GM06990 (cell line): ENCODE measurements at regions not wholly inside any gene's neighbourhood (a gene's known extent, or its start where the extent isn't known, plus 50 kb on each side); places are given as distances from the start of the nearest gene placed in this dataset.

Source experiments
- DNase-seq: peaks from one replicate; pipeline ENCODE4 v3.0.0-alpha.2; 2011; ENCODE audit not compliant: insufficient read length; ENCODE audit errors: extremely low read depth
- H3K27me3 ChIP-seq: replicated peaks from 2 replicates; pipeline ENCODE4 v1.6.0; 2011; ENCODE audit warnings: low read length; ENCODE audit not compliant: control insufficient read depth, insufficient read depth
- H3K36me3 ChIP-seq: 2 replicates; pipeline ENCODE4 v1.5.1; 2011; ENCODE audit warnings: low read length; ENCODE audit not compliant: control insufficient read depth, insufficient read depth
- H3K4me3 ChIP-seq: replicated peaks from 2 replicates; pipeline ENCODE4 v1.5.1; 2011; ENCODE audit warnings: low read depth, mild to moderate bottlenecking, control low read depth, low read length
- TF ChIP-seq, protein P1 (sequence below): IDR thresholded peaks from 2 replicates; pipeline ENCODE4 v1.5.1; 2011; ENCODE audit warnings: low read length, control low read depth, mild to moderate bottlenecking, inconsistent platforms; ENCODE audit not compliant: insufficient read depth, poor library complexity, severe bottlenecking

DNA sequence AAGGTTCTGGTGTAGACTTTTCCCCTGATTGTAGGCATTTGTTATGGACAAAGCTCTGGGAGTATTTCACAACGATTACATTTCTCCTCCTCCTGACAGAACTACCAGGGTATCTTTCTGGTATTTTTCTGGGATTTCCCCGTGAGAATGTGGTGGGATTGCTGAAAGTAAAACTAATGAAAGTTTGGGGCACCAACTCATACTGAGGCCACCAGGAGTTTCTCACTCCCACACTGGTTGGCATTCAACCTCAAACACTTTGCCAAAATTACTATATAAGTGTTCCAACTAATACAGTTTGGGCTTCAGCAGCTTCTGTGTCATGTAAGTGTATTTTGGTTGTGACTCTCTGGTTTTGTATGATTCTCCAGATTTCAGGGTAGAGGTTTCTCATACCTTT lies 855.1 kb downstream of the GLUD2 start:
- TF ChIP-seq, protein P1, sequence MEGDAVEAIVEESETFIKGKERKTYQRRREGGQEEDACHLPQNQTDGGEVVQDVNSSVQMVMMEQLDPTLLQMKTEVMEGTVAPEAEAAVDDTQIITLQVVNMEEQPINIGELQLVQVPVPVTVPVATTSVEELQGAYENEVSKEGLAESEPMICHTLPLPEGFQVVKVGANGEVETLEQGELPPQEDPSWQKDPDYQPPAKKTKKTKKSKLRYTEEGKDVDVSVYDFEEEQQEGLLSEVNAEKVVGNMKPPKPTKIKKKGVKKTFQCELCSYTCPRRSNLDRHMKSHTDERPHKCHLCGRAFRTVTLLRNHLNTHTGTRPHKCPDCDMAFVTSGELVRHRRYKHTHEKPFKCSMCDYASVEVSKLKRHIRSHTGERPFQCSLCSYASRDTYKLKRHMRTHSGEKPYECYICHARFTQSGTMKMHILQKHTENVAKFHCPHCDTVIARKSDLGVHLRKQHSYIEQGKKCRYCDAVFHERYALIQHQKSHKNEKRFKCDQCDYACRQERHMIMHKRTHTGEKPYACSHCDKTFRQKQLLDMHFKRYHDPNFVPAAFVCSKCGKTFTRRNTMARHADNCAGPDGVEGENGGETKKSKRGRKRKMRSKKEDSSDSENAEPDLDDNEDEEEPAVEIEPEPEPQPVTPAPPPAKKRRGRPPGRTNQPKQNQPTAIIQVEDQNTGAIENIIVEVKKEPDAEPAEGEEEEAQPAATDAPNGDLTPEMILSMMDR = no peak
- Histone ChIP-seq H3K27me3 (no peaks in the 10 kb centered on the region), H3K4me3 (no peak overlapping the region), H3K36me3 (no peaks in the 10 kb centered on the region)
- DNase-seq = no peak

DNA sequence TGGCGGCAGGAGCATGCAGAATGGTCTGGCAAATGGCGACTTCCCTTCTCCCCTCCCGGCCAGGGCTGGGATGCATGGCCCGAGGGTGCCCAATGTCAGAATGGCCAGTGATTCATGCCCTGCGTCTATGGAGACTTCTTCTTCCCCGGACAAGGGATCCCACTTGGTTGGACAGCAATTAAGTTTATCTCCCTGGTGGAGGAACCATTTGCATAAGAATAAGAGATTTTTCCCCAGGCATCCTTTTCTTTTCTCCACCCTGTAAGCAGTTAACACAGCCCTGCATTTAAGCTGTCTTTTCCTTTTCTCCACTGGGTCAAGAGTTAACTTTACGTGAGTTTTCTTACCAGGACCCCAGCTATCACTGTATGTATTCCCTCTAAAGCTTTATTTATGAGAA lies 856.6 kb downstream of the GLUD2 start:
- H3K27me3 ChIP-seq = no peaks in the 10 kb centered on the region
- no peak for DNase-seq
- TF ChIP-seq, protein P1 = no peak
- H3K4me3 ChIP-seq = no peak overlapping the region
- no peaks in the 10 kb centered on the region for H3K36me3 ChIP-seq

DNA sequence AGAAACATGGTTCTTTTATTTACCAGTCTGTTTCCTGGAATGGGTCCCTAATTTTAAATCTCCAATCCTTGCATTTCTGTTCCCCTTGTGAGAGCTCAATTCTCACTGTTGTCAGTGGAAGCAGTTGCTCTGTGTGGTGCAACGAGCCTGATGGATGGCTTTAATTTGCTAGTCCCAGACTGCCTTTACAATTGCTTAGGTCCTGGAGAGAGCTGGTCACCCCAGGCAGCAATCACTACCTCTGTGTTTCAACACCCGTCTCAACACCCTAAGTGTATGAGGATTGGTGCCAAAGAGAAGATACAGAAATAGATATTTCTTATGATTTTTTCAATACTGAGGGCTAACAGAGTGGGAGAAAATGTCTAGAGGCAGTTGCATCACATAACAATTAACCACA lies 873.8 kb downstream of the GLUD2 start:
- DNase-seq = no peak
- TF ChIP-seq, protein P1 = no peak
- Histone ChIP-seq H3K36me3 (no peaks in the 10 kb centered on the region), H3K27me3 (no peaks in the 10 kb centered on the region), H3K4me3 (no peak overlapping the region)

DNA sequence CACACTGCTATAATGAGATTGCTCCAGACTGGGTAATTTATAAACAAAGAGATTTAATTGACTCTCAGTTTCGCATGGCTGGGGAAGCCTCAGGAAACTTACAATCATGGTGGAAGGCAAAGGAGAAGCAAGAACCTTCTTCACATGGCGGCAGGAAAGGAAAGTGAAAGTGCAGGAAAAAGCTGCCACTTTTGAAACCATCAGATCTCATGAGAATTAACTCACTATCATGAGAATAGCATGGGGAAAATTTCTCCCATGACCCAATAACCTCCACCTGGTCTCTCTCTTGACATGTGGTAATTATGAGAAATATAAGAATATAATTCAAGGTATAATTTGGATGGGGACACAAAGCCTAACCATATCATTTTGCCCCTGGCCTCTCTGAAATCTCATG lies 884.2 kb downstream of the GLUD2 start:
- H3K27me3 ChIP-seq = no peaks in the 10 kb centered on the region
- TF ChIP-seq, protein P1 = no peak
- no peak overlapping the region for H3K4me3 ChIP-seq
- no peaks in the 10 kb centered on the region for H3K36me3 ChIP-seq
- no peak for DNase-seq

DNA sequence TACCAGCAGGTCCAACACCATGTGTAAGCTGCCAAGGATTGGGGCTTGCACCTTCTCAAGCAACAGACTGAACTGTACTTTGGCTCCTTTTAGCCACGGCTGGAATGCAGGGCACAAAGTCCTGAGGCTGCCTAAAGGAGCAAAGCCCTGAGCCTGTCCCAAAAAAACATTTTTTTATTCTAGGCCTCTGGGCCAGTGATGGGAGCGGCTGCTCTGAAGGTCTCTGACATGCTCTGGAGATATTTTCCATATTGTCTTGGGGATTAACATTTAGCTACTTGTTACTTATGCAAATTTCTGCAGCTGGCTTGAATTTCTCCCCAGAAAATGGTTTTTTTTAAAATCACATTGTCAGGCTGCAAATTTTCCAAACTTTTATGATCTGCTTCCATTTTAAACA lies 885.3 kb downstream of the GLUD2 start:
- H3K27me3 ChIP-seq = no peaks in the 10 kb centered on the region
- no peak overlapping the region for H3K4me3 ChIP-seq
- no peak for DNase-seq
- TF ChIP-seq, protein P1 = no peak
- no peaks in the 10 kb centered on the region for H3K36me3 ChIP-seq

DNA sequence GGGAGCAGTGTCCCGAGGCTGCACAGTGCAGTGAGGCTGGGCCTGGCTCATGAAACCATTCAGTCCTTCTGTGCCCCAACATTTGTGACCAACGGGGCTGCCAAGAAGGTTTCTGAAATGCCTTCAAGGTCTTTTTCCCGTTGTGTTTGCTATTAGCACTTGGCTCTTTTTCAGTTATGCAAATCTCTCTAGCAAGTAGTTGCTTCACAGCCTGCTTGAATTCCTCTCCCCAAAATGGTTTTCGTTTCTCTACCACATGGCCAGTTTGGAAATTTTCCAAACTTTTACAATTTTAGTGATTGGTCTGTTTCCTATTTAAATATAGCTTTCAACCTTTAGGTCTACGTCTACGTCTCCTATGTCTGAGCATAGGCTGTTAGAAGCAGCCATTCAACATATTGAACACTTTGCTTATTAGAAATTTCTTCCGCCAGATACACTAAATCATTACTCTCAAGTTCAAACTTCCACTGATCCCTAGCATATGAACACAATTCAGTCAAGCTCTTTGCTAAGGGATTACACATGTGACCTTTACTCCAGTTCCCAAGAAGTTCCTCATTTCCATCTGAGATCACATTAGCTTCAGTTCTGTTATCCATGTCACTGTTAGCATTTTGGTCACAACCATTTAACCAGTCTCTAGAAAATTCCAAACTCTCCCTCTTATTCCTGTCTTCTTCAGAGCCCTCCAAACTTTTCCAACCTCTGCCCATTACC lies 901.8 kb downstream of the GLUD2 start:
- TF ChIP-seq, protein P1 = no peak
- Histone ChIP-seq H3K4me3 (no peak overlapping the region), H3K27me3 (no peaks in the 10 kb centered on the region), H3K36me3 (no peaks in the 10 kb centered on the region)
- DNase-seq = no peak
